Skeletal muscle tissue (tissue), 3 donors: ENCODE measurements at regions not wholly inside any gene's neighbourhood (a gene's known extent, or its start where the extent isn't known, plus 50 kb on each side); places are given as distances from the start of the nearest gene placed in this dataset.

Source experiments
- H3K27ac ChIP-seq: one replicate; pipeline ENCODE4 v1.7.0; 2013; ENCODE audit warnings: mild to moderate bottlenecking, low read depth, low read length, inconsistent platforms
- H3K27me3 ChIP-seq, 3 donors: one replicate each; pipeline ENCODE4 v1.7.0; 2013; ENCODE audit warnings: low read length in 3 of 3; ENCODE audit not compliant: control insufficient read depth in 3 of 3, insufficient read depth in 3 of 3
- H3K36me3 ChIP-seq, 3 donors: one replicate each; pipeline ENCODE4 v1.7.0; 2013; ENCODE audit warnings: low read length in 3 of 3; ENCODE audit not compliant: control insufficient read depth in 3 of 3, insufficient read depth in 3 of 3
- H3K4me1 ChIP-seq, 3 donors: one replicate each; pipeline ENCODE4 v1.7.0; 2013; ENCODE audit warnings: low read length in 3 of 3, mild to moderate bottlenecking in 3 of 3; ENCODE audit not compliant: control insufficient read depth in 3 of 3, insufficient read depth in 3 of 3
- H3K4me3 ChIP-seq, 3 donors: one replicate each; pipeline ENCODE4 v1.7.0; 2013; ENCODE audit warnings: low read length in 3 of 3
- H3K9ac ChIP-seq, 3 donors: one replicate each; pipeline ENCODE4 v1.7.0; 2013; ENCODE audit warnings: low read length in 3 of 3, mild to moderate bottlenecking in 3 of 3, moderate library complexity in 2 of 3, low read depth in 1 of 3
- H3K9me3 ChIP-seq, 3 donors: one replicate each; pipeline ENCODE4 v1.7.0; 2013; ENCODE audit warnings: low read length in 3 of 3; ENCODE audit not compliant: control insufficient read depth in 3 of 3
- donor health status: Osteomylitis.

GRCh38 chr10:106500041-106500924 lies 664.2 kb downstream of the SORCS1 start:
- Histone ChIP-seq H3K27me3 (no peaks in the 10 kb centered on the region), H3K9me3 (no peaks in the 10 kb centered on the region), H3K4me1 (no peaks in the 10 kb centered on the region), H3K36me3 (no peaks in the 10 kb centered on the region), H3K4me3 (no peak overlapping the region), H3K27ac (no peak overlapping the region), H3K9ac (no peak overlapping the region)

GRCh38 chr10:106499448-106499847 lies 665.1 kb downstream of the SORCS1 start:
- Histone ChIP-seq H3K4me1 (no peaks in the 10 kb centered on the region), H3K4me3 (no peak overlapping the region), H3K36me3 (no peaks in the 10 kb centered on the region), H3K27me3 (no peaks in the 10 kb centered on the region), H3K9me3 (no peaks in the 10 kb centered on the region), H3K27ac (no peak overlapping the region), H3K9ac (no peak overlapping the region)

- H3K36me3 ChIP-seq, result no peaks in the 10 kb centered on the region
- H3K9ac ChIP-seq, result no peak overlapping the region
- no peaks in the 10 kb centered on the region for H3K27me3 ChIP-seq
- no peak overlapping the region for H3K4me3 ChIP-seq
- no peaks in the 10 kb centered on the region for H3K4me1 ChIP-seq
- H3K27ac ChIP-seq, result no peak overlapping the region
- H3K9me3 ChIP-seq, result no peaks in the 10 kb centered on the region
These were observed 665.8 kb downstream of the SORCS1 start for GRCh38 chr10:106498675-106499074.

- Histone ChIP-seq H3K27me3 (no peaks in the 10 kb centered on the region), H3K9me3 (no peaks in the 10 kb centered on the region), H3K4me1 (no peaks in the 10 kb centered on the region), H3K4me3 (no peak overlapping the region), H3K27ac (no peak overlapping the region), H3K36me3 (no peaks in the 10 kb centered on the region), H3K9ac (no peak overlapping the region)
These were observed 668.6 kb downstream of the SORCS1 start for GRCh38 chr10:106495931-106496330.

GRCh38 chr10:106493751-106494150 lies 670.8 kb downstream of the SORCS1 start:
- Histone ChIP-seq H3K4me3 (no peak overlapping the region), H3K27me3 (no peaks in the 10 kb centered on the region), H3K4me1 (no peaks in the 10 kb centered on the region), H3K27ac (no peak overlapping the region), H3K9ac (no peak overlapping the region), H3K9me3 (no peaks in the 10 kb centered on the region), H3K36me3 (no peaks in the 10 kb centered on the region)

GRCh38 chr10:106493226-106493625 lies 671.3 kb downstream of the SORCS1 start:
- Histone ChIP-seq H3K4me1 (no peaks in the 10 kb centered on the region), H3K9me3 (no peaks in the 10 kb centered on the region), H3K27ac (no peak overlapping the region), H3K27me3 (no peaks in the 10 kb centered on the region), H3K4me3 (no peak overlapping the region), H3K9ac (no peak overlapping the region), H3K36me3 (no peaks in the 10 kb centered on the region)

GRCh38 chr10:106487726-106488125 lies 676.8 kb downstream of the SORCS1 start:
- no peaks in the 10 kb centered on the region for H3K36me3 ChIP-seq
- no peak overlapping the region for H3K4me3 ChIP-seq
- no peaks in the 10 kb centered on the region for H3K9me3 ChIP-seq
- no peak overlapping the region for H3K27ac ChIP-seq
- no peaks in the 10 kb centered on the region for H3K27me3 ChIP-seq
- H3K9ac ChIP-seq, result no peak overlapping the region
- no peaks in the 10 kb centered on the region for H3K4me1 ChIP-seq

GRCh38 chr10:106481598-106482275 lies 682.8 kb downstream of the SORCS1 start:
- no peak overlapping the region for H3K4me3 ChIP-seq
- H3K4me1 ChIP-seq, result no peaks in the 10 kb centered on the region
- no peaks in the 10 kb centered on the region for H3K36me3 ChIP-seq
- no peak overlapping the region for H3K9ac ChIP-seq
- H3K27me3 ChIP-seq, result no peaks in the 10 kb centered on the region
- H3K9me3 ChIP-seq, result no peaks in the 10 kb centered on the region
- H3K27ac ChIP-seq, result no peak overlapping the region

GRCh38 chr10:106479636-106480035 lies 684.9 kb downstream of the SORCS1 start:
- no peak overlapping the region for H3K27ac ChIP-seq
- no peaks in the 10 kb centered on the region for H3K27me3 ChIP-seq
- no peak overlapping the region for H3K9ac ChIP-seq
- H3K36me3 ChIP-seq, result no peaks in the 10 kb centered on the region
- no peaks in the 10 kb centered on the region for H3K4me1 ChIP-seq
- no peaks in the 10 kb centered on the region for H3K9me3 ChIP-seq
- H3K4me3 ChIP-seq, result no peak overlapping the region

GRCh38 chr10:106474876-106475275 lies 689.6 kb downstream of the SORCS1 start:
- no peaks in the 10 kb centered on the region for H3K36me3 ChIP-seq

More at GRCh38 chr10:106474876-106475275, 689.6 kb downstream of the SORCS1 start:
- no peak overlapping the region for H3K9ac ChIP-seq
- no peak overlapping the region for H3K4me3 ChIP-seq
- H3K9me3 ChIP-seq, result no peaks in the 10 kb centered on the region
- H3K27ac ChIP-seq, result no peak overlapping the region
- no peaks in the 10 kb centered on the region for H3K4me1 ChIP-seq
- H3K27me3 ChIP-seq, result no peaks in the 10 kb centered on the region
